Osteocyte (in vitro differentiated cells): ENCODE measurements at regions not wholly inside any gene's neighbourhood (a gene's known extent, or its start where the extent isn't known, plus 50 kb on each side); places are given as distances from the start of the nearest gene placed in this dataset.

Source experiments
- DNase-seq: peaks from one replicate; pipeline ENCODE4 v3.0.0; 2021; ENCODE audit warnings: mixed read lengths; ENCODE audit not compliant: unreplicated experiment; ENCODE audit errors: extremely low spot score
- H3K27ac Mint-ChIP-seq: one replicate; pipeline ENCODE4 v1.8.0; 2021; ENCODE audit warnings: mild to moderate bottlenecking, mixed read lengths; ENCODE audit not compliant: unreplicated experiment
- H3K27me3 Mint-ChIP-seq: one replicate; pipeline ENCODE4 v1.8.0; 2021; ENCODE audit warnings: mixed read lengths; ENCODE audit not compliant: unreplicated experiment
- H3K36me3 Mint-ChIP-seq: one replicate; pipeline ENCODE4 v1.8.0; 2021; ENCODE audit warnings: mixed read lengths; ENCODE audit not compliant: unreplicated experiment
- H3K4me1 Mint-ChIP-seq: one replicate; pipeline ENCODE4 v1.8.0; 2021; ENCODE audit warnings: mixed read lengths; ENCODE audit not compliant: unreplicated experiment
- H3K4me3 Mint-ChIP-seq: one replicate; pipeline ENCODE4 v1.8.0; 2021; ENCODE audit warnings: mild to moderate bottlenecking, moderate library complexity, mixed read lengths; ENCODE audit not compliant: unreplicated experiment
- H3K9me3 Mint-ChIP-seq: one replicate; pipeline ENCODE4 v1.8.0; 2021; ENCODE audit warnings: mixed read lengths; ENCODE audit not compliant: unreplicated experiment
- CTCF ChIP-seq: fragments of 200-600 bp; sonication (generic); IDR thresholded peaks from 2 replicates; pipeline ENCODE4 v1.5.0; 2021; ENCODE audit warnings: antibody characterized with exemption, mild to moderate bottlenecking, moderate library complexity

DNA sequence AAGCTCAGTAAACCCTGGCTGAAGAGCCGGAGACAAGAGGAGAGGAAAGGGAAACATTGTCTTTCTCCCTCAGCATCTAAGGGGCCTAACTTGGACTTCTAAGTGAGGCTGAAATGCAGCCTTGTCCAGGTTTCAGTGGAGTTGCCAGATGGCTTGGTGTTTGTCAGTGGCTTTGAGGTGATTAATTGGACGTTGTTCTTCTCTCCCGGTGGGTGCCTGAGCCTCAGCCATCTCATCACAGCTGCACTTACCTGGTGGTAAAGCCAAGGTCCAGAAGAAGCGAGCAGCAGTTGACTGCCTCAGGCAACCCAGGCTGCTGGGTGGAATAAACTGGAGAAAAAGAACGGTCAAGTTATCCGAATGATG lies 202.2 kb upstream of the NLRP1 start:
- Mint-ChIP-seq H3K9me3 (peaks cover 7% of the 10 kb centered on the region), H3K4me3 (no peak overlapping the region), H3K36me3 (no peaks in the 10 kb centered on the region), H3K27ac (no peak overlapping the region), H3K27me3 (peaks cover 3% of the 10 kb centered on the region), H3K4me1 (peaks cover 5% of the 10 kb centered on the region)
- DNase-seq: no peak
- TF ChIP-seq CTCF: no peak

DNA sequence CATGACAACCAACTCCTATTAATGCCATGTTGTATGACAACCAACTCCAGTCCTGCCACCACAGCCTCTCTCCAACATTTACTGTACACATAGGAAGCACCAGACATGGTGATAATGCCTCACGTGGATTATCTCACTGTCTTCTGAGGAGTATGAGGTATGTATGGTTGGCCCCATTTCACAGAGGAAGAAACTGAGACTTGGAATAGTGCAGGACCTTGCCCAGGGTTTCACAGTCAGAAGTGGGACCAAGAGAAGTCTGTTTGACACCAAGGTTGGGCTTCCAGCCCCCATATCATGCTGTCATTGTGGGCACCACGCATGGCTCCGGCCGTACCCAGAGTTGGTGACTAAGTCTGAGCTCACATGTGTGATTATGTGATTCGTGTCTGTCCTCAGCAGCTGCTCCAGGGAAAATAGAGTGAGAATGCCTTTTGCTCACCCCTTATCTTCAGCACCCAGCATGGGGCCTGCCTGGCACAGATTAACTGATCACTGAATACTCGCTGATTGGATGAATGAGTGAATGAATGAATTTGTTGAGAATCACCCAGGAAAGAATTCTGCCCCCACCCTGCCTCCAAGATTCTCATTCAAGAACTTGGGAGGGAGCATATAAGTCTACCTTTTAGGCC lies 204.1 kb upstream of the NLRP1 start:
- Mint-ChIP-seq H3K4me1 (peaks cover 5% of the 10 kb centered on the region), H3K4me3 (no peak overlapping the region), H3K9me3 (peaks cover 10% of the 10 kb centered on the region), H3K27me3 (peaks cover 3% of the 10 kb centered on the region), H3K27ac (no peak overlapping the region), H3K36me3 (no peaks in the 10 kb centered on the region)
- no peak for TF ChIP-seq CTCF
- DNase-seq: no peak

- DNase-seq: no peak
Observed at GRCh38 chr17:5789528-5789927, 205.2 kb upstream of the NLRP1 start.

GRCh38 chr17:5793157-5793556 lies 208.8 kb upstream of the NLRP1 start:
- peak; percentile 14 for TF ChIP-seq CTCF
- Mint-ChIP-seq H3K27ac (no peak overlapping the region), H3K9me3 (peaks cover 6% of the 10 kb centered on the region), H3K36me3 (no peaks in the 10 kb centered on the region), H3K4me3 (no peak overlapping the region), H3K4me1 (no peaks in the 10 kb centered on the region), H3K27me3 (peaks cover 9% of the 10 kb centered on the region)
- DNase-seq: no peak

More at GRCh38 chr17:5789528-5789927, 205.2 kb upstream of the NLRP1 start:
- TF ChIP-seq CTCF: no peak
- no peak overlapping the region for H3K27ac Mint-ChIP-seq
- peaks cover 5% of the 10 kb centered on the region for H3K4me1 Mint-ChIP-seq
- H3K9me3 Mint-ChIP-seq: peaks cover 6% of the 10 kb centered on the region
- no peaks in the 10 kb centered on the region for H3K36me3 Mint-ChIP-seq
- no peak overlapping the region for H3K4me3 Mint-ChIP-seq
- H3K27me3 Mint-ChIP-seq: peaks cover 3% of the 10 kb centered on the region

GRCh38 chr17:5793899-5794298 lies 209.6 kb upstream of the NLRP1 start:
- no peak for DNase-seq
- no peaks in the 10 kb centered on the region for H3K36me3 Mint-ChIP-seq
- H3K27me3 Mint-ChIP-seq: peaks cover 9% of the 10 kb centered on the region
- no peaks in the 10 kb centered on the region for H3K4me1 Mint-ChIP-seq
- peak; percentile 9 for TF ChIP-seq CTCF
- H3K9me3 Mint-ChIP-seq: peaks cover 6% of the 10 kb centered on the region
- no peak overlapping the region for H3K27ac Mint-ChIP-seq
- H3K4me3 Mint-ChIP-seq: no peak overlapping the region
